HuH-7 (cell line): ENCODE measurements at regions not wholly inside any gene's neighbourhood (a gene's known extent, or its start where the extent isn't known, plus 50 kb on each side); places are given as distances from the start of the nearest gene placed in this dataset.
A peak's percentile ranks its signal among the peaks of the same experiment; 100 is the strongest.

ENCODE experiments used
- DNase-seq: peaks from one replicate; pipeline ENCODE4 v3.0.0; 2011; ENCODE audit warnings: low spot score

DNA sequence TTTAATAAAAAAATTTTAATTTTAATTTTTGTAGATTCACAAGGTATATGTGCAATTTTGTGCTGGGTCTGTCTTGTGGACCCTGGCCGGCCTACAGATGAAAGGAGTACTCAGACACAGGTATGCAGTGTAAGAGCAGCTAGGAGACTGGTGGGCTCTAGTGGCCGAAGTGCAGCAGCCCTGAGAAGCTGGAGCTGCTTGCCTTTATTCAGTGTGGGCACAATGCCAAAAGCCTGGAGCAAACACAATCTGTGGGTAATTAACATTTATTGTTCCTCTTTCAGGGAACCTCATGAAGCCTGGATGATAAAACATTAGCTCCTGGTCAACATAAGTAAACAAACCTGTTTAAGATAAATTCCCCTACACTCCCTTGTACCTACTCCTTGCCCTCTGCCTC lies 135.7 kb upstream of the SEL1L start:
- no peak for DNase-seq

DNA sequence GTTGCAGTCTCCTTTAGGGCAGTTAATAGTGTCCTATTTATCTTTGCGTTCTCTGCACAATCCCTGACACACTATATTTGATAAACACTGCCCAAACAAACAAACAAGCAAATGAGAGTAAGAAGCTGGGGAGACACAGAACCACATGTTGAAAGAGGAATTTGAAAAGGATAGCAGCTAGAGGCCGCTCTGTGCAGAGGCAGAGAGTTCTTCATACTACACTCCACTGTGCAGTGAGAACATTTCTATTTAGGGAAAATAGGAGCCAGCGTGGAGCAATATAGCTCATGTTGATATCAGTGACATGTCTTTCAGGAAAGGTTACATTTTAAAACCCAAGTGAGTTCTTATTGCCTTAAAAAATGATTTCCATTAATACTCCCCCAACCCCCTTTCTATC lies 140.3 kb upstream of the SEL1L start:
- DNase-seq, result no peak

DNA sequence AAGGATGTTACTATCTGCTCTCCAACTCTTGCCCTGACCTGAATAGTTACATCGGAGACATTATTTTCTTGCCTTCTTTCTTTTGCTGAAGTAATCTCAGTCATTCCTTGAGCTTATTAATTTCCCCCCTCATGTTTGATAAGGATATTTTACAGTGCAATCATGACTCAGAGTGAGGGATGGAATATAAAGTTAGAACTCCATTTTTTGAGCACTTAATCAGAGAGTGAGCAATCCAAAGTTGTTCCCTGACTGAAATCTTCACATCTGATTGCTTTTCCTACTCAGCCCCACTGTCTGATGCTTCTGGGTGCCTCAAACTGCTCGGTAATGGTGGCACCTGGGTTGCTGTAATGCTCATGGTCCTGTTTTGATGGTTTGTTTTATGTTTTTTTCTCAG lies 142.7 kb upstream of the SEL1L start:
- DNase-seq, result no peak

DNA sequence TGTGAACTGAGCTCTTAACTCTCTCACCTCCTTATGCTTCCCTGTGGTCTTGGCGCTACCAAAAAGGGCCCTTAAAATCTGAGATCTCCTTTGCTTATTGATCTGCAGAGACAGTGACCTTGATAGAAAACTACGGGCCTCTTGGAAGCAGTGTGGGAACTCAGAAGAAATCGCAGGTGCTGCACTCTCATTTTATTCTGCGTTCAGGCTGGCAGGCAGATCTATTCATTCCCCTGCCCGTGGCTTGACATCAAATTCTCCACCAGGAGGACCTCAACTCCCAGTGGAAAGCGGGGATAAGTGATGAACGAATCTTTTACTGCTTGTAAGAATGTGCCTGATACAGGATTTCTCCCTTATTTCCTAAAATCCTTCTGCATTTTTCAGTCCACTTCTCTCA lies 143.2 kb upstream of the SEL1L start:
- no peak for DNase-seq

DNA sequence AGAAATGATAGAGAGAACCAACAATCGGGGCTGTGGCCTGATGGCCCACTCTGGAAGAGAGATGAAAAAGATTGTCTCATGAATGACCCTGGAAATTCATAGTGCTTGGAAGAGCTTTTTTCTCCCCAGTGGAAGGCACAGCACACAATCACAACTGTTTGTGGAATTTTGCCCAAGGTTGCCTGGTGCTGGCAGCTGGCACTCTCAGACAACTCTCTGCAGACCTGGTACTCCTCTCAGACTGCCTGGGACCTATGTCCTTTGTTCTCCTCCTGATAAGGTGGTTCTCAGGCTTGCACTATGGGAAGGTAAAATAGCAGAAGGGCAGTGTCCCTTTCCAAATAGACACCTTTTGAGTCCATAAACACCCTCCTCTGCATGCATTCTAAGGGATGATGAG lies 144.1 kb upstream of the SEL1L start:
- DNase-seq, result no peak

DNA sequence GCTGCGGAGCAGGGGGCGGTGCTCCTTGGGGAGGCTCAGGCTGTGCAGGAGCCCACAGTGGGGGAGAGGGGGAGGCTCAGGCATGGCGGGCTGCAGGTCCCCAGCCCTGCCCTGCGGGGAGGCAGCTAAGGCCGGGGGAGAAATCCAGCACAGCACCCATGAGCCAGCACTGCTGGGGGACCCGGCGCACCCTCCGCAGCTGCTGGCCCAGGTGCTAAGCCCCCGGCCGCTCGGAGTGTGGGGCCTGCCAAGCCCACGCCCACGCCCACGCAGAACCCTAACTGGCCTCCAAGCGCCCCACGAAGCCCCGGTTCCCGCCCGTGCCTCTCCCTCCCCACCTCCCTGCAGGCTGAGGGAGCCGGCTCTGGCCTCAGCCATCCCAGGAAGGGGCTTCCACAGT lies 145.6 kb upstream of the SEL1L start:
- DNase-seq, result no peak

DNA sequence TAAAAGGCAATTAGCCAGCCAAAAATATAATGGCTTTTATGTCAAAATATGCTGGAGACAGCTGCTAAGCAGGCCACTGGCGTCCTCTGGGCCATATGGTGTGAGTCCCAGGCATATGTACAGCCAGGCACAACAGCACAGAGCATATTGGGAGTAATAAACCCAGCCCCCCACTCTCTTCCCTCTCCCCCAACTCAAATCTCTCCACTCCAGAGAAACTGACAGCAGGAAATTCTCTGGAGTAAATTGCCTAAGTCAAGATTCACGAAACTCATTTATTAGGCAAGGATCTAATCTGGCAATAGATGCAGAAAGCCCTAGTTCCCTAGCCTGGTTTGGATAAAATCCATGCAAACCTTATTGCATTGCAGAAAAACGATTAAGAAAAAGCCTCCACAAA lies 147.9 kb upstream of the SEL1L start:
- no peak for DNase-seq

DNA sequence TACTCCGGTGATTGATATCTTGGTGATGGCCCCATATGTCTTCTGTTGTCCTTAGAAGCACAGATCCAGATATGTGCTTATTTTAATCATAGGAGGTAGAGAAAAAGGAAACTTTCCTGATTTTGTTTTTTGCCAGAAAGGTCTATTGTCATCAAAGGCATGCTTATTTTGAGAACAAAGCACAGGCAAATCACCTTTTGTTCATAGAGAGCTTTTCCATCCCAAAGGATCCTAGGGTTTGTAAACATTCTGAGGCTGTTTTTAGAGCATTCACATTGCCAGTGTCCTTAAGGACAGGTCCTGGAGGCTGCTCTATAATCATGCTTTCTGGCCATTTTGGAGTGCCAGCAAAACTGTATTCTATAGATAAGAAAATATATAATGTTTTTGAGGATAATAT lies 148.5 kb upstream of the SEL1L start:
- no peak for DNase-seq

DNA sequence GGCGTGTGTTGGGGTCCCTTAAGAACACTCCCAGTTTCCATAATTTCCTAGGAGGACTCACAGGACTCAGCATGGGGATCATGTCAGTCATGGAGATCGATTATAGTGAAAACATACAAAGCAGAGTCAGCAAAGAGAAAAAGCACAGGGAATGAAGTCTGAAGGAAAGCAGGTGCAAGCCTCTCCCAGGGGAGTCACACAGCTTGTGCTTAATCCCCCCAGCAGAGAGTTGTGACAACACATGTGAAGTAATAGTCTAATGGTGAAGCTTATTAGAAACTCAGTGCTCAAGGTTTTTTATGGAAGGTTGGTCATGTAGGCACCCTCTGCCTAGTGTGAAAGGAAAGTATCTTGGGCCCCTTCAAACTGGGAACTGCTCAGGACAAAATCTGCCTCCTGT lies 149.0 kb upstream of the SEL1L start:
- DNase-seq, result no peak

DNA sequence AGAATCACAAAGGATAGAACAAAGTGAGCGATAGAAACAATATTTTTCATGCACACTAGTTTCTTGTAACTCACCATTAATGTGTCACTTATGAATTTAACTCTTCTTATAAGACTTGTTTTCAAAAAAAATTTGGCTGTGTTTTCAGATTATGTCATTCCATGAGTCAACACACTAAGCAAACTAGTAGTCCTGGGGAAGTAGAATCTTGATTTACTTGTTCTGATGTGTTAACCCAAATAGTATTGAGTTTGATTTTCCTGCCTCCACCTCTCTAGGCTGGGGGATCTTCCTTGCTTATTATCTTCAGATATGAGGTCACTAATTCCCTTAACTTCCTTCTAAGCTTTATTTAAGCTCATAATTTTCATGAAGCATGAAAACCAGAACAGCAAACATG lies 151.0 kb upstream of the SEL1L start:
- DNase-seq, result no peak

DNA sequence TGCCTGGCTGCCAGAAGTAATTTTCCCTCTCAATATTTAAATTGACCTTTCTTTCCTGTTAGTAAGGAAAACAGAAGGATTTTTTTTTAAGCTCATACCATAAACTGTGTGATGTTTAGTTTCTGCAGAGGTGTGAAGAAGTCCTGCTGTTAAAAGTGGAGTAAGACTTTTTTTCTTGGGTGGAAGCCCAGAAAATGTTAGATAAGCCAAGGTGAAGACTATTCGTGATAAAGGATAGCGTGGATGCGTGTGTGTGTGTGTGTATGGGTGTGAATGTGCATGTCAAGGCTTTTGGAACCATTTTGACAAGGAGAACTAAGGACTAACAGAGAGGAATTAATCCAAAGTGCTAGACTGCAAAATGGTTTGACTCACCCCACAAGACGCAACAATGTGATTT lies 152.9 kb upstream of the SEL1L start:
- no peak for DNase-seq

DNA sequence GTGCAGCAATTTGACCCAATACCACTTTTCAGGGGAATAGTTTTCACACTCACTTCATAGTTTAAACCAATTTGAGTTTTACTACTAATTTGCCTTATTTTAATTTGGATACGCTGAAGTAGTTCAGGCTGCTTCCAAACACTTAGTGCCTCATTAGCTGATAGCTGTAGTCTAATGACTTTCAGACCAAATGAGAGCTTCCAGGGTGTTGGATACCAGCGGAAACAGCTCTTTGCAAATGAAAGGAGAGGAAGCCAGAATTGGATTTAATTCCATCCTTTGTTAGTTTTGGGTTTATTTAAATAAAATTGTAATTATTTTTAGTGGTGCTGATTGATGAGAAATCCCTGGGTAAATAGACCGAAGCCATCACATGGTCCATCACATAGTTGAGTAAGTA lies 158.3 kb upstream of the SEL1L start:
- no peak for DNase-seq

DNA sequence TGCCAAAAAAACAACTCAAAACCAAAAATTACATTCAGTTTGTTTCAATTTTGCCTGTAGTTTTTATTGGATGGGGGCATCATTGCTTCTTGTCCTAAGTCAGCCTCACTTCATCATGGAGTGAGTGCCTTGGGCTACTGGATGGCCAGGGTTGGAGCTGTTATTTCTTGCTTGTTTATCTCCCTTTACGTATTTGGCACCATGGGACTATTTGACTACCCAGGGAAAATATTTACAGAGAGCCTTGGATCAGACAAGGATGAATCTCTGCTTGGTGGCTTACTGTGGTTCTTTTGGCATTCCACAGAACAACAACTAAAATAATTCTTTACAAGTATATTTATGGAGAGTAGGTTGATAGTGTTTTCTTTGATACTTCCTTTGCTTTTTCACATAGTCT lies 160.8 kb upstream of the SEL1L start:
- DNase-seq, result no peak

DNA sequence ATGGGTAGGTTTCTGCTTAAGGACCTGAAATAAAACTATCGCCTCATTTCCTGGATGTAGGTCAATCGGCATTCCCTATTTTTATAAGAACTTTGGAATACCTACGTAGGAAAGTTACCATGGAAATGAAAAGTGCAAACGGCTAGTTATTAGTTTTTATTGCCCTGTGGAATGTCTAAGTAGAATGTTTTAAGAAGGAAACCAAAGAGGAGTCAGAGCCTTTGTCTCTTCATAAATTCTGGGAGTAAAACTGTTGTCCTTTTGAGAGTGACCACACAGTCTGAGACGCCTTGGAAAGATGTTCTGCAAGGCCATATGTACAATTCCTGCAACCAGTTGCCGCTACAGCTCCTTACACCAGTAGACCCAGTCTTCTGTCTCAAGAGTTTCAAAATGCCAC lies 176.0 kb upstream of the SEL1L start:
- no peak for DNase-seq

DNA sequence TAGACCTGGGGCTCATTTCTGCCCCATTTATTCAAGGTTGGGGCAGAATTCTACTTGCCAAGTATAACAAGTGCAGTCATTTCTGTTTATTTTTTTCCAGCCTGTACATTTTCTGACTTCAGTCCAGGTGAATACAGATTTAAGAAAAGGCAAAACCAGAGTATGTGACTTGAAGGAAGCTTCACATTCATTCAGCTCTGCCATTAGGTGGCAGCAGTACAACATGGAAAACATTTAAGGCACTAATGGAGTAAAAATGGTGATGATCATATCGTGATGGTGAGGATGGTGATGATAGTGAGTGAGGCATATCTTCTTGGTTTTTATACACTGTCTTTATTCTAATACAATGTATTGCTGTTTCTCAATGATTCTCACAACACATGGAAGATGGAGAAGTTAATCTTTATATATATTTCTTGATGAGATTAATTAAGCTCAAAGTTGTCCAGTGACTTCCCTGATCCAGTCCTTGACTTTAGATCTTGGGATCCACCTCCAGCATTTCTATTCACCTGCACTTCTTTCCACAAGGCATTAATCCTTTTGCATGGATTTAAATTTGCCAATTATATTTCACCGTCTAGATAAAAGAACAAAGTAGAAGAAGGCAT lies 176.7 kb upstream of the SEL1L start:
- DNase-seq, result peak; percentile 15

DNA sequence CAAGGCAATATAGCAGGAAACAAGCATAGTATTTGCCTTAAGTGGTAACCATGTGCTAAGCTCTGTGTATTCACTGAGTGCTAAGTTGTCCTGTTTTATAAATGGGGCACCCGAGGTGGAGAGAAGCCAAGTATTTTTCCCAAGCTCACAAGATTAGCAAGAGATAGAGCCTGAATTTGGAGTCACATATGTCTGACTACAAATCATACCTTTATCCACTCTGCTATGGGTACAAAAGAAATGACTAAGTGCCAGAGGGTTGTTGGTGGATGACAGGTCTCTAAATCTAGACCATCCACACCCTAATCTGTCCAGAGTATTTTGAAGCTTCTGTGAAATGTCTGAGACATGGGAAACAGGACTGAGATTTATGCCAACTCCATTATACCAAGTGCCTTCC lies 182.1 kb upstream of the SEL1L start:
- no peak for DNase-seq

DNA sequence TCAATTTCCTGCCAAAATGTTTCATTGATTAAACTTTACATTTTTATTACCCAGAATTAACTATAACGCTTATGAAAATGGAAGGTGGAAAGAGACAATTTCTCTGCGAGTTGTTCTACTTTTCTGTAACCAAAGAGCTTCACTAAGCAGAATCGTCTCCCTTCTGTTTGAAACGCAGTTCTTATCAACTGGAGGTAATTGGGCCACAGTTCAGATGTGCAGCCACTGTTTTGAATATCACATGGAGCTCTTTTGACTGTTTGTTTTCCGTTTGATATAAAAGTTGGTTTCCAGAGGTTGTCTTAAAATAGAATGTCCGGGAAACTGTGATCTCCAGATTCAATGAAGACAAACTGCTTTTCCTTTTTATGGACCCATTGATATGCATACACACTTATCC lies 183.3 kb upstream of the SEL1L start:
- no peak for DNase-seq

DNA sequence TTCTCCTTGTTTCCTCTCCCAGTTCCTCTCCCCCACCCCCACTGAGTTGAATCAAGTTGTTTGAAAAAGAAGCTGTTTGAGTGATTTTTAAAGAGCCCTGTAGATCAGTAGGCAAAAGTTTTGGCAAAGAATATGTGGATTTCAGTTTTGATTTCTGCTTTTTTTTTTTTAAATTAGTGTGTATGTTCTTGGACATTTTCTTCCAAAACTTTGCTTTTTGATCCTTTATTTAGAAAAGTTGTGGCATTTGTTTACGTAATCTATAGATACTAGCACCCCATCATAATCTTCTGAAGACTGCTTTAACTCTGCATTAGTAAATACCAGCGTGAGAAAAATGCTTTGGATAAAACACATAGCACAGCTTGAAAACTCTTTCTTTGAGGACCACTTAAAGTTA lies 190.3 kb upstream of the SEL1L start:
- DNase-seq, result no peak

DNA sequence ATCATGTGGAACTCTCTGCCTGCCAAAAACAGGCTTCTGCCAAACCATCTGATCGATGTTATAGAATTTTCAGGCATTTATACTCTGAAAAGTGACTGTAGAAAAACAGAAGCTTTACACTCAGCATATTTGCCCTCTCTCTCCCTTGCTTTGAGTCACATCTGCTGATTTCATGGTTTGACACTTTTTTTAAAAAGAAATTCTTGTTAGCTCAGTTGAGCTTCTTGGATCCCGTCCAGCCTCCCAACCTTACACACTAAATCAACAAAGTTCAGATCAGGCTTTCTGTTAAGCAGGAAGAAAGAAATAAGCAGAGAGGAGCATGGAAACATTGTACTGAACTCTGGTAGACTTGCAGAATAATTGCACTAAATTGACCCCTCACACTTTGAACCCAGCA lies 193.6 kb upstream of the SEL1L start:
- DNase-seq, result no peak

DNA sequence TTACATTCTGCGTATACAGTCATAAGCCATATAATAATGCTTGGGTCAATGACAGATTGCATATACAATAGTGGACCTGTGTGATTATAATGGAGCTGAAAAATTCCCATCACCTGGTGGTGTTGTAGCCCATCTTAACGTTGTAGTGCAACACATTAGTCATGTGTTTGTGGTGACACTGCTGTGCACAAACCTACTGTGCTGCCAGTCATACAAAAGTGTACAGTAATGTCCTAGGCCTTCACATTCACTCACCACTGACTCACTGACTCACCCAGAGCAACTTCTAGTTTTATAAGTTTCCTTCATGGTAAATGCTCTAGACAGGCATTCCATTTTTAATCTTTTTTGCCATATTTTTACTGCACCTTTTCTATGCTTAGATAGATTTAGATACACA lies 194.8 kb upstream of the SEL1L start:
- DNase-seq, result no peak

DNA sequence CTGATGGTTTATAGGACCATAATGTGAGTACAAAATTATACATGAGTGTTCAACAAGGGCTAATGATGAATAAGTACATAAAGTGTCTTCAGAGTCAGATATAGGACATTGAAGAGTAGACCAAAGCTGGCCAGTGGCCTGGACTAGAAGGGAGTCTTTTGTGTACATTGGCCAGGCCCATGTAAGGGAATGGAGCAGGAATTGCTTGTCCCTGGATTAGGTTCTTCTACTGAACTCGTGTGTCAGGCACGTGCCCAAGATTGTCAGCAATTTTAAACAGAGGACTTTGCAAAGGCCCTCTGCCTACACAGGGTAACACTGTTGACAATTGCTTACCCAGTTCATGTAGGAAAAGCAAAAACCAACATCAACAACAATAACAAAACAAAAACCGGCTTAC lies 196.0 kb upstream of the SEL1L start:
- DNase-seq, result no peak

DNA sequence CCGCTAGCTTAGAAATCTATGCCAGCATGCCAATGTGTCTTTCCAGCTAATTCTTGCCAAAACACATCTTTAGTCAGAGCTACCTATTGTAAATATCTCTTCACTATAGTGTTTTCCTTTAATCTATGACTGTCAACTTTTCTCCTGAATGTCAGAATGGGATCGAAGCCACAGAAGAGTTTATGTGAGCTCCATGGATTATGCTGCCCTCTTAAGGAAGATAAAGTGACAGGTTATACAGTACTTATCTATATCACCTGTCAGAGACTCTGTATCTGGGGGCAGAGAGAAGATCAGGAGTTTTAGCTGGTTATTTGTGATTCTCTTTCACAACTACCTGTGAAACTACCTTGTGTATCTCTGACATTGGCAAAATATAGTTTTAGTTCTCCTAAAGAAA lies 204.3 kb upstream of the SEL1L start:
- no peak for DNase-seq

DNA sequence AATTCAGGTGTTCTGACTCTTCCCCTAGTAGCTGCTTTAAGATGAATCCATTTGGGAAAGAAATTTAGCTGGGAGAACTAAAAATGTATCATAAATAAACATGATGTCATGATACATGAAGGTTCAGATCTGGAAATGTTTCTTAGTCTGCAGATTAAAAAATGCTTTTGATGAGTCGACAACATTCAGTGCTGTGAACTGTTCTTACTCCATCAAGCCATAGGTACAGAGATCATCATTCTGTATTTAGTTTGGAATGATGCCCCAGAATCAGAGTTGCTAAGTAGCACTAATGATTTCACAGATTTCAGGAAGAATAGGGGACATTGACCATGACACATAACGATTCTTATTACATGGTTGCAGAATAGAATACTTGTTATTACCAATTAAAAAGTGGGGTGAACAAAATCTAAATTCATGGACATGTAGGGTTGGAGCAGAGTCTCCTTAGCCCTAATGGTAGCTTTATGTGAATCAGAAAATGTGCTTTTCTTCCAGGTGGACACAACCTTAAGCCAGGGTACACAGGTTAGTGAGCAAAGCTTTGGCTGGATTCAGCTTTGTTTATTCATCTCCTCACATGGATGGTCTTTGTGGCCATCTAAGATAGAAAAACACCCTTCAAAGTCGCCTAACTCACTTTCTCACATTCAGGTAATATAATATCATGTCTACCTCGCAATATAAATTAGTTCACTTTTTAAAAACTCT lies 205.4 kb upstream of the SEL1L start:
- DNase-seq, result no peak

DNA sequence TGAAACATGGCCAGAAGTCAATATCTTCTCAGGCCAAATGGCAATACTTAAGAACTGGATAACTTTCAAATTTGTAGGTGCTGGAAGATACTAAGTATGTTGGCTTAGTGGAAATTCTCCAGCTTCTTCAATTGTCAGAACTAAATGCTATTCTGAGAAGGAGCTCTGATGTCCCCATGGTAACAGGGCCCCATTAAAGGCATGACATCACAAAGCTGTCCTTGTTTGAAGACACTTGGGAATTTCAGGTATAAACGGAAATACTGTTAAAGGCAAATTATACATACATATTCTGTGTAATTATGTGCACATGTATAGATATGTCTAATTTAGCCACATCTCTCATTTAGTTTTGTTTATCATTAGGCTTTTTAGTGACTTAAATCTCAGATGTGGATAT lies 210.0 kb upstream of the SEL1L start:
- DNase-seq, result no peak
